GM04503 (cell line): ENCODE measurements at regions not wholly inside any gene's neighbourhood (a gene's known extent, or its start where the extent isn't known, plus 50 kb on each side); places are given as distances from the start of the nearest gene placed in this dataset.

ENCODE experiments used
- DNase-seq: peaks from one replicate; pipeline ENCODE4 v3.0.0-alpha.2; 2012; ENCODE audit warnings: low read depth

DNA sequence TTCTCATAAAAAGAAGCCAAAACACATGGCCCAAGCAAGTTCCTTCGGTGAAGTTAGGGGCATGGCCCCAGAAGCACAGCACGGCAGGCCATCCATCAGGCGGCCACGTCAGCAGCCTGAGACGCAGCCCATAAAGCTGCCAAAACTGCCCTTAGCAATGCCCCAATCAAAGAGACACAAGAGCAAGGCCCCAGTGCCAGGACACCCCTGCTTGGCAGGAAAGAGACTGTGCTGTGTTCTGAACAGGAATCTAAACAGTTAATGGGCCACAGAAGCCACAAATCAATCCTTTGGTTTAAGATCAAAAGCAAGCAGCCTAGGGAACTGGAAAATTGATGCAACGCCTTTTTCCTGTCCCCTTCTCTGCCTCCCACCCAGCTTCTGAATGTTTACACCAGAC lies 497.0 kb upstream of the USP24 start:
- DNase-seq = no peak

DNA sequence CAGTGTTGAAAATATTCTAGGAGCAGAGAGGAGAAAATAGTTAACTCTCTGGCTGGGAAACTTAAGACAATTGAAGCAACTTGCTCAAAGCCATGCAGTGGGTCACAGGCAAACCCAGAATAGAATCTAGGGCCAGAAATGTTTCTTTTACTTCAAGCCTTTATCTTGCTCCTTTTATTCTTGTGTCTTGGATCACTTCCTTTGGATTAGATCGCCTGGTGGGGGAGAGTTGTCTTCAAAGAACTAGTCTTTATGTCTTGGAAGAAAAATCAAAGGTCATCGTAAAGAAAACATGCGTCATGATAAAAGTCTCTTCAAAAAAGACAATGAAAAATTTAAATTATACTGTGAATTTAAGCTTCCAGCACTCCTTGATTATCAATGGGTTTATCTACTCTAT lies 493.6 kb upstream of the USP24 start:
- DNase-seq = no peak

DNA sequence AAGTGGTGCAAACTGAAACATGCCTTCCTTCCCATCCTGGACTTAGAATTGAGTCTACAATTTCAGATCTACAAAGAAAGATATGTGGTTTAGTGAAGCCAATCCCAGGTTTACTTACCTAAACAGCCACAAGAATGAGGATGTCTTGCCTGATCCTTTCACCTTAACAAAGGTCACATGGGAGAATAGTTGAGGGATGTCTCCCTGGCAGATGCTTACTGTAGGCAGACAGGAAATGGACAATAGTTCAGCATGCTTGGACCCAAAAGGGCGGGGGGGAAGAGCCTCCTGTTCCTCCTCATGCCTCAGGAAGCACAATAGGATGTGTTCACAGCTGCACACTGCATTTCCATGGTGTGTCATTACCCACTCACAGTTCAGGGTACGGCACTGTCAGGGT lies 492.7 kb upstream of the USP24 start:
- no peak for DNase-seq

DNA sequence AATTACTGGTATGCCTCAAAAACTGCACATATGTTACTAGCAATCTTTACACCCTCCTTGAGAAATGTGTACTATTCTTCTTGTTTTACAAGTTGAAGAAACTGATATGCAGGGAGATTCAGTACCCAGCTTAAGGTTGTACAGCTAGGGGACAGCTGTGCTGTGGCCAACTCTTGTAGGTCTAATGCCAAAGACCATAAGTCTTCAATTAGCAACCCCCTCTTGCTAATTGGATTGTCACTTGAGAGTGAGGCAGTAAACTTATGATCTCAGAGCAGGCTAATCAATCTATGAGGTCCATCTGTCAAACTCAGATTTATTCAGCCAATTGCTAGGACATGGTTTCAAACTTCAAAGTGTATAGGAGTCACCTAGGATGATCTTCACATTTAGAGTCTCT lies 492.0 kb upstream of the USP24 start:
- no peak for DNase-seq

DNA sequence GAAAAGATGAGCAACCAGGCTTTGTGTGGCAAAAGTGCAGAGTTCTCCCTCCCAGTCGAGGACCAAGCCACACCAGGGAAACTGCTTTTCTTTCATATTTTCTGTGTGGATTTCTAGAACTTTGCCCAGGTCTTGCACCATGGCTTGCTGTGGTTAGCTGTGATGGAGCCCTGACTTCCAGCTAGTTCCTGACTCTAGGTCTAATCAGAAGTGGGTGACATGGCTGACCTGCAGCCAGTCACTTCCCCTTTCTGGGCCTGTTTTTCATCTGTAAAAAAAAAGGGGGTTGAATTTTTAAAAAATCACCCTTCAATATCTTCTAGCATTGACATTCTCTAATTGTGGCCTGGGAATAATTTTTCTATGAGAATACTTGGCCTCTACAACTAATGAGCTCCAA lies 491.2 kb upstream of the USP24 start:
- DNase-seq = no peak

DNA sequence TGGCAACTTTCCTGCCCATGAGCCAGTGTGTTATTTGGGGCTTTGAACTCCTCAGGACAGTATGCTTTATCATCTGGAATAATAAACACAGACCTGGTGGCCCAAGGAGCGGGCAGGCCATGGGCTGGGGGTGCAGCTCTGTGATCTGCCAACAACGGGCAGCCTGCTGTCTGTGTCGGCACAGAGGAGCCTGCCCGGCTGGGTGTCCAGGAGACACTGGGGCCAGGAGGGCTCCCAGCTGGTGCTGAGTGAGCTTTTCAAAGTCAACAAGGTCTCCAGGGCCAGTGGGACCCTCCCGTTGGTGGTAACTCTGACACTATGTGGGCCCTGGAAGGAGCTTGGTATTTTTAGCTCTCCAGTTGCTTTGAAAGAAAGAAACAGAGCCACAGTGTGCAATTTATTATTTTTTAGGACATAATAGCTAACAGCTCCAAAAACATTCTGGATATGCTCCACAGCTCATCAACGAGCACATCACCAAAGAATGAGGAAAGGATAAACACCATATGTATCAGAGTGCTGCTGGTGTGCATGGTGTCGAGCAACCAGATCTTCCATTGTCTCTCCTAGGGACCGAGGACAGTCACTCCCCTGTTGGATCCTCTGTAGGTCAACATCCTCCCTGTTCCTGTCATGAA lies 488.7 kb upstream of the USP24 start:
- no peak for DNase-seq

DNA sequence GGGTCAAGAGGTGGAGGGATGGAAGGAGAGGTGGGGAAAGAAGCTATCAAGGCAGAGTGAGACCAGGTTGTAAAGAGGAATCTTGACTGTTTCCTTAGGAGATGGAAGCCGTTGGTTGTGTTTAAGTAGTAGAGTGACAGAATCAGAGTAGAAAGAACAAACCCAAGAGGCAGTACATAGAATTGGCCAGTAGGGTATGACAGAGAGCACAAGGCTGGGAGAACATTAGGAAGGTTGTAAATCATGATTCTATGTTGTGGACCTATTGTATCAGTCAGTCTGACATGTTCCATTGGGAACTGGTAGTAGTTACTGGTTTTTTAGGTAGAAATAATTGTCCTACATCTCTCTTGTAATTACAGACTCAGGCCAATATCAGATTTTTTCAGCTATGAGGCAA lies 486.9 kb upstream of the USP24 start:
- DNase-seq = no peak

DNA sequence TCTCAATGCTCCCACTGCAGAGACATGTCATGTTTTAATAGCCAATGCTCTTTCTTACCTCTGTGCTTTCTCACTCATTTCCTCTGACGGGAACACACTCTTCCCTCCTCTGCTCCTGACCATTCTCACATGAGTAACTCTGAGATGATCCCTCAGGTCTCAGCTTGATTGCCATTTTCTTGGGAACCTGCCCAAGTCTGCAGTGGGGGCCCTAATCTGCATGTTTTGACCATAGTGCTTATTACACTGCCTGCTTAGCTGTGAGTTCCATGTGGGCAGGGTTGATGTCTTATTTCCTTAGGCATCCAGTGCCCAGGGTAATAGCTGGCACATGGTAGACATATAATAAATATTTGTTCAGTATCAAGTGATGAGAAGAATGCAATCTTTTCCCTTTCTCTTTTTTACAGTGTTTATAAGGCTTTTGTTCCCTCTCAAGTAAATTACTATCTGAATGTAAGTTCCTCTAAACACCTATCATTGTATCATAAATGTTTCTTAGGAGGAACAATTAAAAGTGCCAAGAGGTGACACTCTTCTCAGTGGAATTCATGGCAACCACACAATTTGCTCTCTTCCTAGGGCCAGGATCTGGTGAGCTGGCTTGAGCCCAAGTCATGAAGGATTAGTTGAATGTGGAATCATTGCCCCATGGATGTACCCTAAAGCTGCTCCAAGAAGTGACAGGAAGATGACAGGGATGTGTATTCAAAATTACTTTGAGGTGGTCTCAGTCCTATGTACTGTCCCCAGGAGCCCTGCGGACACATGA lies 485.4 kb upstream of the USP24 start:
- DNase-seq = no peak

DNA sequence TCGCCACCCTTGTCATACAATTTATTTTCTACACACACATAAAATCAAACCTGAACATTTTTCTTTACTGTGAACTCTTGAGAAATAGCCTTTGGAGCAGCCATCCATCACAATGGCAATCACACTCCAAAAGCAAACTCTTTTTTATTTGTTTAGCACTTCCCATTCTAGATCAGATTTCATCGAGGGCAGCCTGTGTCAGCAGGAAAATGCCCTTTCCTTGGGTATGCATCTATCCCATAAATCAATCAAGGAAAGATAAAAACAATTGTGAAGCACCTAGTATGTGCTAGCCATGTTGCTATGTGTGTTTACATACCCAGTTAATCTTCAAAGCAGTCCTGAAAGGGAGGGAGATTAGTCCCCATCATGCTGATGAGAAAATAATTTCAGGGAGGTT lies 484.1 kb upstream of the USP24 start:
- no peak for DNase-seq

DNA sequence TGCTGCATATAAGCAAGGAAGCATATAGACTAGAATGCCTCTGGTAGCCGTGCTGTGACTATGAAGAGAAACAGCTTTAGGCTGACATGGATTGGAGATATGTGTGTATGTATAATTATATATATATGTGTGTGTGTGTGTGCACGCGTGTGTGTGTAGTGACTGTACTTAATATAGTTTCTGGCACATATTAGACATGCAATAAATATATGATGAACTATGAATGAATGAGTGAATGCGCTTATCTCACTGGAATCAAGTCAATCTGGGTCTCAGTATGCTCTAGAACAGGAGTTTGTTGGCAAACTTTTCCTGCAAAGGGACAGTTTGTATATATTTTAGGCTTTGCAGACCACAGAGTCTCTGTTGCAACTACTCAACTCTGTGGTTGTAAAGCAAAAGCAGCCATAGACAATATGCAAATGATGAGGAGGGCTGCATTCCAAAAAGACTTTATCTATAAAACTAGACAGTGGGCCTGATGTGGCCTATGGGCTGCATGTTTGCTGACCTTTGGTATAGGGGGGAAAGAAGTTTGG lies 482.9 kb upstream of the USP24 start:
- no peak for DNase-seq

DNA sequence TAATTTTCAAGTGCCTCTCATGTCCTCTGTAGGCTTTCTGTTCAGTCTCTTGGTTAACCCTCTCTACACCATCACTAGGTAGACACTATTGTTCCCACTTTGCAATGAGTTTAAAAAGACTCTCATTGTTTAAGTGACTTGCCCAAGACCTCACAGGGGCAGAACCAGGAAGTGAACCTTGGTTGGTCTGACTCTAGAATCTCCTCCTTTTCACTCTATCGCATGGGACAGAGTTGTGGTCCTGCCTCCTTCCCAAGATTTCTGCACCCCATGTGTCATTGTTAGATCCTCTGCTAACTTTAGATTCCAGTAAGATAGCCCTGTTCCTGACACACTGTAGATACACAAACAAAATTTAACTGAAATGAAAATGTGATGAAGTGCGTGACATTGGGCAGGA lies 481.7 kb upstream of the USP24 start:
- DNase-seq = no peak

DNA sequence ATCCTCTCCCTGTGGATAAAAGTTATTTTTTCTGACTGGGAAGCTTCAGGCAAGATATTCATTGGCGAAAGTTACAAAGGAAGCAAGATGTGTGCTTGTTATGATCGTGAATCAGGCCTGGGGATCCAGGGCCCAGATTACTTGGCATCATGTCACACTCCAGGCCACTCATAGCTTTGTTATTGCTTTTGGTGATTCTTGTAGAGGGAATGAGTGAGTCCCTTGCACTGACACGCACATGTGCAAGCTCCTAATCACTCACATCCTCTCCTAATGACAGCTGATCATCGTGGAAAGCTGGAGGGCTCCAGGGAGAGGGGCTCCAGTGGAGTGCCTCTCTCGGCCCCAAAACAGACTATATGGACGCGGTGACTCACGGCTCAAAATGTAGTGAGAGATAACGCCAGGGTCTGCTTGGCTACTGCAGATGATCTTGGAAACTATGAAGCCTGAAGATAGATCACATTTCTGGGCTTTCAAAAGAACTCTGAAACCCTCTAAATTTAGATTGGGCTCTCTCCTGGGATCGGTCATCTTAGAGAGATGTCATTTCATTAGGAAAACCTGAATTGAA lies 481.1 kb upstream of the USP24 start:
- peak; percentile 95 for DNase-seq

DNA sequence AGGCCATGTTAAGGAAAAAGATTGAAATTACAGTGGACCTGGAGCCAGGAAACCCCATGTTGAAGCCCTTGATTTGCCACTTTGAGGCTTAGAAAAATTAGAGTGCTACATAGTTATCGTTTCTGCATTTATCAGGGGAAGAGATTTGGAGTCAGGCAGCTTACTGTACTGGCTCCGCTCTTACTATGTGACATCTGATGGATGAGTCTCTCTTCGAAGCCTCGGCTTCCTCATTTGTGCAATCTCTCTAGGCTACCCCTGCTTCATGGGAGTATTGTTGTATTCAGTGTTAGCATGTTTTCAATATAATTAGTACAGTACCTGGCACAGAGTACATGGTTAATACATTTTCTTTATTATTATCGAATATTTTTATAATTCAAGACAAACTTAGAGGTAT lies 480.4 kb upstream of the USP24 start:
- no peak for DNase-seq

DNA sequence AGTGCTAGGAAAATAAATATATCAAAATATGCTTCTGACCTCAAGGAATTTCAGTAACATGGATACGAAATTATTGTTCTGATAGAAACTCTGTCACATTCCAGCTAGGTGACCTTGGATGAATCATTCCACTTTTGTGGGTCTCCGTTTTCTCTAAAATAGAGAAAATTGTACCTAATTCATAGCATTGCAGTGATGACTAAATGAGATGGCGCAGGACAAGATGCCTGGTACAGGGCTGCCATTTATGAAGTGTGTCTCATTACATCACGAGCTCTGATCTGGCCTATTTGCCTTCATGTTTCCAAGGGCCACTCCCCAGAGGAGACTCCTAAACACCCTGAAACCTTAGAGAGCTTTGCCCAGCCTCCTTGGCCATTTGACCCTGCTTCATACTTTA lies 480.0 kb upstream of the USP24 start:
- DNase-seq = no peak

DNA sequence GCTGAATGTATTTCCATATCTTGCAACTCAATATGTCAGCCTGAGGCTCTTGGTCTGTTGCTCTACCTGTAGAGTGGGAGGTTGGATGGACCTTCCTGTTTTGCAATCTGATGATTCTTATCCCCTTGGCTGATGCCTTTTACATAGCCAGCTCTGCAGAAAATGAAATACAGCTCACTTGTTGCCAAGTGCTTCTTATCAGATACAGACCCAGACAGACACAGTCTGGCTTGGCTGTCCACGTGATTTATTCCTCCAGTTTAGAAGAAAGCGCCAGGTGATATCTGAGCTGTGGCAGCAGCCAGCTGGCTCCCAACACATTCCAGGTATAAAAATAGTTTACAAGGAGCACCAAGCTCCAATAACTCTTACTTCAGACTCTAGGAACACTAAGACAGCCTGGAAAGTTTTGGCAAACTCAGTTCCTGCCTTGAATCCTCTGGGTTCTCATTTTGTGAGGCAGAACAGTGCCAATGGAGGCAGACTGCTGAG lies 479.2 kb upstream of the USP24 start:
- DNase-seq = no peak

DNA sequence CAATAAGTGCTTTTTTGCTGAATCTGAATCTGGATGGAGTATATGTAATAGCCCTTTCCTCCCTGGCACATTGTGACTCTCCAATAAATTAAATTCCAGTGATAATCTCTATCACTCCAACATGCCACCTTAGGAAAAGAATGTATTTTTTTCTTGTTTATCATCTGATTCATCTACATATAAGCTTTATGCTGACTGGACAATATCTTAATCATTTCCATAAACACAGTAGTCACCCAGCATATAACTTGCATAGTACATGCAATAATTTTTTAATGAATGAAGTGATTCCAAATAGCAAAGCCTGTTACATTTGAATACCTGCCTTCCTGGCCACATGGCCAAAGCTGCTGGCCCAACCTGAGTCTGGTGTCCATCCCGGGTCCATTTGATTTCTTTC lies 477.6 kb upstream of the USP24 start:
- no peak for DNase-seq

DNA sequence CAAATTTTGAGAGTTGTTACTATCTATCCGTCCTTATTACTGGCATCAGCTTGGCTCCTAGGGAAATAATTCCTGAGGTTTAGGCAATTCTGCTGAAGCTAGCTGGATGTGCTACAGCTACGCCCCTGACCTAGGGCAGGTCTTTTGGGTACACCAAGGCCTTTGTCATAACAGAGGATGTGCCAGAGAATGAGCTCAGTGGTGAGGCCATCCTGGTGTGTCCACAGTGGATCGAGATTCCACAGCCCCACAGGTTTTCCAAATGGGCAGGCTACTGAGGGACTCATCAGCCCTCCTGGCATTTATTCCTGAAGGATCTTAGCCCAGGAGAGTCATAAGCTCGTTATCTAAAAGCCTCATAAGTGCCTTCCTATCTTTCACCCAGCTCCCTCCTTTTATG lies 475.2 kb upstream of the USP24 start:
- DNase-seq = no peak

DNA sequence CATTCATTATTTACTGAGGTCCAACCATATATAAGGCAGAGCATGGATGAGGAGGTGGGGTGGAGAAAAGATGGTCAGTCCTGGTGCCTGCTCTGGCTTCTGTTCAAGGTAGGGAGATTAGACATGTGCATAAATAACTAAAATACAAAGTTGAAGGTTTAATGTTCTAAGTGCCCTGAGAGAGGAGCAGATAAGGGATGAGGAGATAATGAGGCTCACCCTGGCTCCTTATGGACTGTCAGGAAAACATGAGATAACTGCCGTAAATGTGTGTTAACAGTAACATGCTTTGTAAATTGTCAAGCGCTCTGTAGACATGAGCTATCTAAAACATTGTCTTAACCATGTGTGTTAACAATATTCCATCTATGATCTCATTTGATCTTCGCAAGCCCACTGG lies 474.6 kb upstream of the USP24 start:
- no peak for DNase-seq

DNA sequence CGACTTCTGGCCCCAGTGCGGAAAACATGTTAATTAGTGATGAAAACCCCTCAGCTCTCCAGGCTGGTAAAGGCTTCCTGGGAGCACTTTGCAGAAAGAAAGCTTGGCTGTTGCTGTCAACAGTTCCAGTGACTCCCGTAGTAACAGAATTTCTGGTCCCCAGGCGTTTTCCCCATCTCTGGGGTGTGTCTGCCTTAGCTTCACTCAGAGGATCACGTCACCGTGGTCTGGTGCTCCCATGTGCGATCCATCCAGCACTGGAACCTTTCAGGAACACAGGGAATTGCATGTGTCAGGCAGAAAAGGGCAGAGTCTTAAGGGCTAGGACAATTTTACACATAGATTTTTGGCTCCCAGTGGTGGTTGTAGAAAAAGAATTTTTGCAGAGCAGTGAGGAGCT lies 470.4 kb upstream of the USP24 start:
- DNase-seq = no peak

DNA sequence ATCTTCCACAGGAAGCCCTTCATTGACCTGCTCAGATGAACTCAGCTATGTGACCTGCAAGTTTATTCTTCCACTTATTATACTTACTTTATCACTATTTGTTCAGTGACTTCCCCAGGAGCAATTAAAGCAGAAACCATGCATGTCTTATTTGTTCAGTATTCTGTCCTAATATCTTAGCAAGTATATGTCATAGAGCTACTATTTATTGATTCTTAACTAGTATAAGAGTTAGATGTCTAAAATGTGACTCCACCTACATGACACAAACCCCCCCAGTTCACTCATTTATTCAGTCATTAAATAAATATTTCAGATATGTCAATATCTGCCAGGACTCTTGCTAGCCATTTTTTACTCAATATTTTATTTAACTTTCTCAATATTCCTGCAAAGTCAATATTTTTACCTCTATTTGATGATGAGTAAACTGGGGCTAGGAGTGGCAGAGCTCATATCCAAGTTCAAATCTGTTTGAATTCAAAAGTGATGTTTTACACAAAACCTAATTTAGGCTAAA lies 469.0 kb upstream of the USP24 start:
- DNase-seq = no peak

DNA sequence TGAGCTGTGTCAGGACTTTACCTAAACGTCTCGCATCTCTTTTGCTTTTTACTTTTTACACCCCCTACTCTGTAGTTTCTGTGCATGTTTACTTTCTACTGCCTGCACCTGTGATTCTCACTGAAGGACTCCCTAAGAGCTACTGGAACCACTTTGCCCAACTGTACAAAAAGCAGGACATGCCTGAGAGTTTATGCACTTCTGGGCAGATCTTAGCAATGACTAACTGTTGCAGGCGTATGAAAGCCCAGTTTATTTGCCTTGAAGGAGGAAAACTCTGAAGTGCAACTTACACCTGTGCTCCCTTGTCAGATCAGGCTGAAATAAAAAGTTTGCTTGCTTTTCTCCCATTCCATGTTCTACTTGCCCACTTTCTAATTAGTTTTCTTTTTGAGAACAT lies 467.0 kb upstream of the USP24 start:
- DNase-seq = no peak

DNA sequence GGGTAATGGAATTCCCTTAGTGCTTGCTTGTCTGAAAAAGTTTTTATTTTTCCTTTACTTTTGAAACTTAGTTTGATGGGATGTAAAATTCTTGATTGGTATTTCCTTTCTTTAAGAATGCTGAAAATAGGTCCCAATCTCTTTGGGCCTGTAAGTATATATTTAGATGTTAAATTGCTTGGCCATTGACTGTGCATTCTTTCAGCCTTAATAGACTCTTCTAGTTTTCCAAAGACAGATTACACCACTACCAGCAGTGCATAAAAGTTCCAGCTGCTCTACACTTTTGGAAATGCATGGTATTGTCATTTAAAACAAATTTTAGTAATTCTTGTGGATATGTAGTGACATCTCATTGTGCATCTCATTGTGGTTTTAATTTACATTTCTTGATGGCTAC lies 464.8 kb upstream of the USP24 start:
- DNase-seq = peak; percentile 83

DNA sequence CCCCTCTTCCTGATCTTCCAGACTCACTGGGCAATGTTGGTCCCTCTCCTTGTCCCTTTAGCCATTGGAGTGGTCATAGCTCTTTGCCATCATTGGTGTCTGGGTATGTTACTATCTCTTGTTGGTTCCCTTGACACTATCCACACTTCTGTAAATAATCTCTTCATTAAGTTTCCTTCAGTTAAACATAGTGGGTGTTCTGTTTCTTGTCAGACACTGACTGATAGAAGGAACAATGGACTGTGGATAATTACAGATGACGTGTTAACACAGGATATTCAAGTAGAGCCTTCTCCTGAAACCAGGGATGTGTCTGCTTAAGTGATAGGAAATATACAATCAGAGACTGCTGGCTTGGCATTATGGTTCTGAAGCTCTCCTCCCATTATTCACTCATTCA lies 458.3 kb upstream of the USP24 start:
- DNase-seq = no peak
